Fibroblast of lung (primary cell): ENCODE measurements at regions not wholly inside any gene's neighbourhood (a gene's known extent, or its start where the extent isn't known, plus 50 kb on each side); places are given as distances from the start of the nearest gene placed in this dataset.

ENCODE experiments used
- DNase-seq, 2 donors: peaks; one replicate each; pipeline versions ENCODE4 v3.0.0 to v3.0.0-alpha.2; 2010; ENCODE audit warnings: low read depth in 2 of 2
- H2AFZ ChIP-seq: 2 replicates; pipeline ENCODE4 v1.5.1; 2012; ENCODE audit warnings: low read length, control low read depth, inconsistent platforms
- H3K27ac ChIP-seq: 2 replicates; pipeline ENCODE4 v1.5.1; 2011; ENCODE audit warnings: low read length, control low read depth; ENCODE audit not compliant: insufficient read depth
- H3K27me3 ChIP-seq: 2 replicates; pipeline ENCODE4 v1.5.1; 2011; ENCODE audit warnings: mild to moderate bottlenecking, low read length; ENCODE audit not compliant: control insufficient read depth, insufficient read depth
- H3K36me3 ChIP-seq: 2 replicates; pipeline ENCODE4 v1.5.1; 2011; ENCODE audit warnings: low read length; ENCODE audit not compliant: control insufficient read depth, insufficient read depth
- H3K4me1 ChIP-seq: 2 replicates; pipeline ENCODE4 v1.5.1; 2011; ENCODE audit warnings: low read length; ENCODE audit not compliant: control insufficient read depth, insufficient read depth; ENCODE audit errors: extremely low read depth
- H3K4me2 ChIP-seq: 2 replicates; pipeline ENCODE4 v1.5.1; 2011; ENCODE audit warnings: low read length, control low read depth; ENCODE audit not compliant: insufficient read depth; ENCODE audit errors: extremely low read depth
- H3K4me3 ChIP-seq, 4 experiments: fragments of 200-600 bp in 1 of 4; sonication (generic) in 1 of 4; replicated peaks in 1 of 4; 2 replicates each; pipeline ENCODE4 v1.5.1; 2011 to 2016; ENCODE audit warnings: low read length in 4 of 4, low read depth in 3 of 4, mild to moderate bottlenecking in 3 of 4, control low read depth in 2 of 4, inconsistent platforms in 1 of 4, mixed read lengths in 1 of 4; ENCODE audit not compliant: insufficient read depth in 1 of 4; ENCODE audit errors: control extremely low read depth in 1 of 4
- H3K79me2 ChIP-seq: 2 replicates; pipeline ENCODE4 v1.5.1; 2012; ENCODE audit warnings: mild to moderate bottlenecking, low read length, inconsistent platforms; ENCODE audit not compliant: control insufficient read depth, insufficient read depth
- H3K9ac ChIP-seq: 2 replicates; pipeline ENCODE4 v1.5.1; 2011; ENCODE audit warnings: mild to moderate bottlenecking, low read length, control low read depth; ENCODE audit not compliant: insufficient read depth
- H3K9me3 ChIP-seq: 2 replicates; pipeline ENCODE4 v1.5.1; 2012; ENCODE audit warnings: low read depth, low read length; ENCODE audit not compliant: control insufficient read depth, insufficient read depth
- H4K20me1 ChIP-seq: 2 replicates; pipeline ENCODE4 v1.5.1; 2011; ENCODE audit warnings: low read length; ENCODE audit not compliant: control insufficient read depth, insufficient read depth; ENCODE audit errors: extremely low read depth
- EZH2 ChIP-seq: IDR thresholded peaks from 2 replicates; pipeline ENCODE4 v1.5.1; 2012; ENCODE audit warnings: low read length, control low read depth, mild to moderate bottlenecking; ENCODE audit errors: missing control alignments
- TF ChIP-seq, protein P1 (sequence below), 2 donors: IDR thresholded peaks in 1 of 2; conservative IDR thresholded peaks in 1 of 2; 1 replicate in 1 of 2; 2 replicates in 1 of 2; pipeline ENCODE4 v1.5.1; 2011 to 2012; ENCODE audit warnings: low read length in 2 of 2, control low read depth in 1 of 2, inconsistent platforms in 1 of 2, low read depth in 1 of 2, mild to moderate bottlenecking in 1 of 2

- Histone ChIP-seq H3K27me3 (no peaks in the 10 kb centered on the region), H4K20me1 (no peaks in the 10 kb centered on the region), H3K79me2 (no peaks in the 10 kb centered on the region), H3K9me3 (no peaks in the 10 kb centered on the region), H3K27ac (no peak overlapping the region), H3K9ac (no peak overlapping the region), H3K4me2 (no peak overlapping the region), H3K4me3 (no peak overlapping the region), H3K4me1 (no peaks in the 10 kb centered on the region), H3K36me3 (no peaks in the 10 kb centered on the region), H2AFZ (no peak overlapping the region)
- TF ChIP-seq EZH2 = no peak
- TF ChIP-seq, protein P1, sequence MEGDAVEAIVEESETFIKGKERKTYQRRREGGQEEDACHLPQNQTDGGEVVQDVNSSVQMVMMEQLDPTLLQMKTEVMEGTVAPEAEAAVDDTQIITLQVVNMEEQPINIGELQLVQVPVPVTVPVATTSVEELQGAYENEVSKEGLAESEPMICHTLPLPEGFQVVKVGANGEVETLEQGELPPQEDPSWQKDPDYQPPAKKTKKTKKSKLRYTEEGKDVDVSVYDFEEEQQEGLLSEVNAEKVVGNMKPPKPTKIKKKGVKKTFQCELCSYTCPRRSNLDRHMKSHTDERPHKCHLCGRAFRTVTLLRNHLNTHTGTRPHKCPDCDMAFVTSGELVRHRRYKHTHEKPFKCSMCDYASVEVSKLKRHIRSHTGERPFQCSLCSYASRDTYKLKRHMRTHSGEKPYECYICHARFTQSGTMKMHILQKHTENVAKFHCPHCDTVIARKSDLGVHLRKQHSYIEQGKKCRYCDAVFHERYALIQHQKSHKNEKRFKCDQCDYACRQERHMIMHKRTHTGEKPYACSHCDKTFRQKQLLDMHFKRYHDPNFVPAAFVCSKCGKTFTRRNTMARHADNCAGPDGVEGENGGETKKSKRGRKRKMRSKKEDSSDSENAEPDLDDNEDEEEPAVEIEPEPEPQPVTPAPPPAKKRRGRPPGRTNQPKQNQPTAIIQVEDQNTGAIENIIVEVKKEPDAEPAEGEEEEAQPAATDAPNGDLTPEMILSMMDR (conservative IDR thresholded peaks at IDR 0.05 in 1 of 2, IDR thresholded peaks at IDR 0.05 in 1 of 2; ENCODE audit: low read depth in 1 of 2, low read length in 2 of 2) = no peak
- DNase-seq = no peak
Observed at GRCh38 chr18:40878371-40878770, 1076.7 kb upstream of the PIK3C3 start.

DNA sequence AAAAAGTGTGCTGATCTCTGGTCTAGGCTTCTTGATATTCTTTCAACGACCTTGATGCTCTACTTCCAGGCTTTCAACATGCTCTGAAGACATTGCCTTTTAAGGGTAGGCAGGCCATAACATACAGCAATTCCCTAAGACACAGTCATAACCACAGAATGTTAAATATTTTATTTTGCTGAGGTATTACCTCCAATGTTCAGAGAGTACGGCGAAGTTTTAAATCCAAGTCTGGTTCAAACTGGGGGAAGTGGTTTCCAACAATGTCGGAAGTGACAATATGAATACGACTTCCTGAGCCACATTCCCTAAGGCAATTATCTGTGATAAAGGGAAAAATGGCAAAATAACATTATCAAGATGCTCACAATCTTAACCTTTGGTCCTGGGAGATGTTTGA lies 1077.9 kb upstream of the PIK3C3 start:
- H3K4me1 ChIP-seq = no peaks in the 10 kb centered on the region
- no peak overlapping the region for H3K4me3 ChIP-seq
- no peaks in the 10 kb centered on the region for H3K36me3 ChIP-seq
- peak overlapping the region; percentile 12 for H3K27ac ChIP-seq
- no peak overlapping the region for H3K4me2 ChIP-seq
- no peaks in the 10 kb centered on the region for H4K20me1 ChIP-seq
- no peaks in the 10 kb centered on the region for H3K9me3 ChIP-seq
- TF ChIP-seq, protein P1 (conservative IDR thresholded peaks at IDR 0.05 in 1 of 2, IDR thresholded peaks at IDR 0.05 in 1 of 2; ENCODE audit: low read depth in 1 of 2, low read length in 2 of 2) = no peak
- TF ChIP-seq EZH2 = no peak
- peak; percentile 93 to 96 for DNase-seq
- H2AFZ ChIP-seq = peak overlapping the region; percentile 31
- H3K9ac ChIP-seq = no peak overlapping the region
- no peaks in the 10 kb centered on the region for H3K27me3 ChIP-seq
- H3K79me2 ChIP-seq = no peaks in the 10 kb centered on the region

DNA sequence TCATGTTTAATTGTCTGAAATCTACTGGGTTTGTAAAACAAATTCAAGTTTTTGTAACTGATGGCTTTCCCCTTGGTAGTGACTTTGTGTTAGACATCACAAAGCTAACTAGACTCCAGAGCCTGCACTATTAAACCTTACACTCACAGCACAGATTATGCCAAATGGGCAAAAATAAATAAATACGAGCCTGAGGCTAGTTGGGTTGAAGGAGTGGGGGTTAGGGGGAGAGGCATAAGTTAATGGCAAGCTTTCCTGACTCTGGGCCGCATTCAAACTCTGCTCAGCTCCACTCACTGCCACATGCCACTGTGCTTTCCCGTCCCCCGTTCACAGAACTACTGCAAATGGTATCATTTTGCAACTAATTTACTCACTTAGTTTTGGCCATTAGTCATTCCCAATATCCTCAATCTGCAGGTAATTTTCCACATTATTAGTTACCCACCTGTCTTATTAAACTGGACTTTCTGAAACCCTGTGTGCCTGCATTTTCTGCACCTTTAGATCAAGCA lies 1079.9 kb upstream of the PIK3C3 start:
- TF ChIP-seq, protein P1 (conservative IDR thresholded peaks at IDR 0.05 in 1 of 2, IDR thresholded peaks at IDR 0.05 in 1 of 2; ENCODE audit: low read depth in 1 of 2, low read length in 2 of 2) = no peak
- no peak for TF ChIP-seq EZH2
- H3K79me2 ChIP-seq = no peaks in the 10 kb centered on the region
- H2AFZ ChIP-seq = no peak overlapping the region
- no peak for DNase-seq
- no peak overlapping the region for H3K27ac ChIP-seq
- no peaks in the 10 kb centered on the region for H3K4me1 ChIP-seq
- H3K4me3 ChIP-seq = no peak overlapping the region
- no peaks in the 10 kb centered on the region for H3K27me3 ChIP-seq
- no peaks in the 10 kb centered on the region for H3K36me3 ChIP-seq
- no peaks in the 10 kb centered on the region for H3K9me3 ChIP-seq
- no peaks in the 10 kb centered on the region for H4K20me1 ChIP-seq
- H3K9ac ChIP-seq = no peak overlapping the region
- H3K4me2 ChIP-seq = no peak overlapping the region
